OCI-LY3 (cell line): ENCODE measurements at regions not wholly inside any gene's neighbourhood (a gene's known extent, or its start where the extent isn't known, plus 50 kb on each side); places are given as distances from the start of the nearest gene placed in this dataset.

Experiments used
- EZH2phosphoT487 ChIP-seq: fragments of 200-600 bp; shearing (Covaris generic); IDR thresholded peaks from 2 replicates; pipeline ENCODE4 v1.6.1; 2018; ENCODE audit warnings: antibody characterized with exemption, mixed run types, low read depth
- TF ChIP-seq, protein P1 (sequence below): fragments of 200-600, 300-600 bp; sonication (generic); IDR thresholded peaks from 2 replicates; pipeline ENCODE4 v1.5.1; 2014; ENCODE audit warnings: antibody characterized with exemption, low read length, low read depth

DNA sequence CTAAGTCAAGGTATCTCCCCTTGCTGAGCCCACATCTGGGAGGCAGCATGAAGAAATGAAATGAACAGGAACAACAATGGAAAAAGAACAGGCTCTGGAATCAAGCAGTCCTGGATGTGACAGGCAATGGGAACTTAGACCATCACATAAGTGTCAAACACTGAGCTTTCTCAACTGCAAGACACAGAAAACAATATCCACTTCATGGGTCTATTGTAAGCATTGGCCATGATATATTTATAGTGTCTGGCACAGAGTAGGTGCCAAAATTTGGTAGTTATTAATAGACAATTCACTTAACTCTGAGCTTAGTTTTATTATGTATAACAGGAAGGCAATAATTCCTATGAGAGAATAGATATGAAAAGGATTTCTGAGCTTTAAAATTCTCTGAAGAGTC is 64.1 kb upstream of the ATP1B1 start:
- no peak for TF ChIP-seq EZH2phosphoT487
- TF ChIP-seq, protein P1, sequence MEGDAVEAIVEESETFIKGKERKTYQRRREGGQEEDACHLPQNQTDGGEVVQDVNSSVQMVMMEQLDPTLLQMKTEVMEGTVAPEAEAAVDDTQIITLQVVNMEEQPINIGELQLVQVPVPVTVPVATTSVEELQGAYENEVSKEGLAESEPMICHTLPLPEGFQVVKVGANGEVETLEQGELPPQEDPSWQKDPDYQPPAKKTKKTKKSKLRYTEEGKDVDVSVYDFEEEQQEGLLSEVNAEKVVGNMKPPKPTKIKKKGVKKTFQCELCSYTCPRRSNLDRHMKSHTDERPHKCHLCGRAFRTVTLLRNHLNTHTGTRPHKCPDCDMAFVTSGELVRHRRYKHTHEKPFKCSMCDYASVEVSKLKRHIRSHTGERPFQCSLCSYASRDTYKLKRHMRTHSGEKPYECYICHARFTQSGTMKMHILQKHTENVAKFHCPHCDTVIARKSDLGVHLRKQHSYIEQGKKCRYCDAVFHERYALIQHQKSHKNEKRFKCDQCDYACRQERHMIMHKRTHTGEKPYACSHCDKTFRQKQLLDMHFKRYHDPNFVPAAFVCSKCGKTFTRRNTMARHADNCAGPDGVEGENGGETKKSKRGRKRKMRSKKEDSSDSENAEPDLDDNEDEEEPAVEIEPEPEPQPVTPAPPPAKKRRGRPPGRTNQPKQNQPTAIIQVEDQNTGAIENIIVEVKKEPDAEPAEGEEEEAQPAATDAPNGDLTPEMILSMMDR: no peak
